Muscle of back (tissue), 3 donors: ENCODE measurements at regions not wholly inside any gene's neighbourhood (a gene's known extent, or its start where the extent isn't known, plus 50 kb on each side); places are given as distances from the start of the nearest gene placed in this dataset.

Experiments used
- DNase-seq, 3 donors: peaks; one replicate each; pipeline versions ENCODE4 v3.0.0 to v3.0.0-alpha.2; 2013

DNA sequence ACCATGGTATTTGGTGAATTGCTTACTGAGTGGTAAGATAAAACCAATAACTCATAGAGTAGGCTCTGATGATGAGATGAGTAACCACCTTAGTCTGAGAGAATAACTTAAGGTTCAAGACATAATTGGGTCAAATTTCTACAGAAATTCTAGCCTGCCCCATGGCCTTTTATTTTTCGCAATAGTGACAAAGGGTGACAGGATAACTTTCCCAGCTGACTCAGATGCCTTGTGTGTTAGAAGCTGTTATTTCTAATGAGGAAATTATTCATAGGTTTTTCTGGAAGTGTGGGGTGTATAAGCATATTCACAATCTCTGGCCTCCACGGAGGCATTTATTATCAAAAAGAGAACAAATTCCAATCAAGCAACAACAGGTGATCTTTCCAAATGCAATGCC is 159.0 kb downstream of the NUP35 start:
- no peak for DNase-seq

DNA sequence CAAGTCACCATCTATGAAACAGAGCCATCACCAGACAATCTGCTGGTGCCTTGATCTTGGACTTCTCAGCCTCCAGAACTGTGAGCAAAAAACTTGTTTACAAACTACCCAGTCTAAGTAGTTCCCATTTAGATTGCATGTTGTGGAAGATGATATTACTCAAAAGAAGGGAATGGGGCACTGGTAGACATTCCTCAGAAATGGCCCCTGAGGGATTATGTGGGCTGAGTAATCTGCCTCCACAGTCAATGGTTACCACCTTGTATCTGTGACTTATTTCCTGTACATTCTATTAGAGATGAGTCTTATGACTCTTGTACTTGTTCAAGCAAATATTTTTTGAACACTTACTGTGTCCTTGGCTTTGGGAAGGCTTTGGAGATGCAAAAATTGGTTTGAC is 160.4 kb downstream of the NUP35 start:
- peak in 1 of 3 donors; percentile 72 for DNase-seq

DNA sequence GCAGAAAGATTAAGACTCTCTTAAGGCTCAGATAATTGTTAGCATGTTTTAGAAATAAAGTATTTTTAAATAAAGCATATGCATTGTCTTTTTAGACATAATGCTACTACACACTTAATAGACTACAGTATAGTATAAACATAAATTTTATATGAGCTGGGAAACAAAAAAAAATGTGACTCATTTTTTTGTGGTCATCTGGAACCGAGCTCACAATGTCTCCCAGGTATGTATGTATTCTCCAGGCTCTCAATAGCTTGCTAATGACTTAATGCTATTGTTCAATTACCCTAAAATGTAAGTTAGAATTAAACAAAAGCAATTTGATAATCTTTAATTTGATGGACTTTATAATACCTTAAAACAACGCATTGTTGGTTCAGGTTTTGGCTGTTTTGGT is 167.2 kb downstream of the NUP35 start:
- DNase-seq: no peak

DNA sequence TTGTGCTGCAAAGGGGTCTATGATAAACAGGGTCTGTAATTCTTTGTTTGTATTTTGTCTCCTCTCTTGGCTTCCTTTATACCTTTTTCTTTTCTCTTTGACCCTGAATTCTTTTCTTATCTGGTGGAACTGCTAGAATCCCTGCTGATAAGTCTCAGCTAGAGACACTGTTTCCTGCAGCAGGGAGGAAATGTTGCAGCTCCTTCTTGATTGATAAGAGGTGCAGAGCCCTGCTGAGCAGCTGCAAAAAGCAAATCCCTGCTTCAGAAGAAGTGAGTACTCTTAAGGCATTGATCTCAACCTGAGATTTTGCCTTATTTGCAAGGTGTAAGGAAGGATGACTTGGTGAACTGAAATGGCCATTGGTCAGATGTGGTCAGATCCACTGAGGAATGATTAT is 167.8 kb downstream of the NUP35 start:
- DNase-seq: no peak

DNA sequence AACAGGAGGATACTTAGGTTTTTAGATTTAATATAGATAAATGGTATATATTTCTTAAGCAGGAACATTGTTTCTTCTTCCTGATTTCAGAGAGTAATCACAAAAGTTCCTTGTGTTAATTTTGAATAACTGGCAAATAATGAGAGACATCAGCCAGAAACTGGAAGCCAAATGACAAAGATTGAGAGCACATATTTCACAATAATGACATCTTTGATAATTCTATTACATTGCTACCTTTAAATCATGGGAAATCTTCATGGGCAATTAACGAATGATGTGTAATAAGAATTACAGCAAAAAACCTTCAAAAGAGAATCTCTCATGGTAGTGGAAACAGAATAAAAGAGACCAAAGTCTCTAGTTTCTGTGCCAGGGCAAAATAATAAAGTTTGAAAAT is 215.1 kb downstream of the NUP35 start:
- no peak for DNase-seq

DNA sequence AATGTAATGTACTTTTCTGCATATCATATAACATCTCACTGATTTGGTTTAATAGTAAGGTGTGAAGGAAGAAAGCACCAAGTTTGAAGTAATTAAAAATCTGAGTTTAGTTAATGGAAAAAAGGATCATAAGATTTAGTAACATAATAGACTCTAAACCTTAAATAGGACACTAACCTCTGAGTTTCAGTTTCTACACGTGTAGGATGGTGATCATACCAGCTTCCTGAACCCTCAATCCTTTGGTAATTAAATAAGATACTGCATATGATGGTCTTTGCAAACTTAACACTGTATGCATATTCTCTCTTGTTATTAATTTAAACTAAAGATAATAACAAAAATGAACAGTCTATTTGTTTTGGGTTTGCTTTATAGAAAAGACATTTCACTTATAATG is 216.8 kb downstream of the NUP35 start:
- DNase-seq: no peak

DNA sequence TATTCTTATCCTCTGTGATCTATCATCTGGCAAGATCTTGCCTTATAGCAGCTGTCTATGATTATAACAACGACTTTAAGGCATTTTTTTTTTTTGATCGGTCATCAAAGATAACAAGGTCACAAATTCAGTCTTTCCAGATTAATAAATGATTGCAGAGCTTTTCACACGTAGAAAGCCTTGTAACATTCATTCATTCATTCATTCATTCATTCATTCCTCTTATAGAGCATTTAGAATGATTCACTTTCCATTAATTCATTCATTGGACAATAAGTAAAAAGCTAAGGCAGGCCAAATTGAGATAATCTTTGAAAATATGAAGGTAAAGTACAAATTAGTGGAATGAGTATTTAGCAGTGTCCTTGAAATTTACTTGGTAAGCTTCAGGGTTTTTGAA is 223.7 kb downstream of the NUP35 start:
- DNase-seq: no peak

DNA sequence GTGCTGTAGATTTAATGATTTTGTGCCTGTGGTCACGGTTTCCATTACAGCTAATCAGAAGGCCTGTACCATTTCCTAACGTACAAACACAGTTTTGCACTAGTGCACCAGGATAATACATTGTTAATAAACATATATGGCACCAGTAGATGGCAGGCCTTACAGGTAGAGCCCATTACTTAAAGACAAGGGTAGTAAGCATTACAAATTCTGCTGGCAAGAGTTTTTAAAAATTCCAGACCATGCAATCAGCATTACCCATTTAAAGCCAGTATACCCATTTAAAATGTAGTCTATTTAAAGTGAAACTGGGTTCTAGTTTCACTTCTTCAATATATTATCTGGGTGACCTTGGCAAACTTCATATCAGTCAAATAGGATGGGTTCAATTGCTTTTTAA is 224.2 kb downstream of the NUP35 start:
- no peak for DNase-seq

DNA sequence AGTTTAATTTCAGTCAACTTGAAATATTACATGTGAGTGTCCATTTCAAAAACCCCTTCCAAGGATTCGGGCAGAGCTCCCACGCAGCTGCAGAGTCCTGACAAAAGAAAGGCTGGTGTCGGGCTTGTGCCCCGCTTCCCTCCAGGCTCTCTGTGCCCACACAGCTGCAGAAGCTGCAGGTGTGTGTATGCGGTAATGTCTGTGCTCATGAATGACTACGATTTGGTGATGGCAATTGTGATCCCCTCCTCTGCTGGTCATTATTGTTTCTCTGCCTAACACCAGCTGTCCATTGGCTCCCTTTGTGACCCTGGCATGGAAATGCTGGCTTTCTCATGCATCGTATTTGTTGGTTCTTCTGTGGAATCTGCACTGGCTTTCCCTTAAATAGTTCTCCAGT is 224.8 kb downstream of the NUP35 start:
- peak; percentile 29 to 43 (median 30) for DNase-seq

DNA sequence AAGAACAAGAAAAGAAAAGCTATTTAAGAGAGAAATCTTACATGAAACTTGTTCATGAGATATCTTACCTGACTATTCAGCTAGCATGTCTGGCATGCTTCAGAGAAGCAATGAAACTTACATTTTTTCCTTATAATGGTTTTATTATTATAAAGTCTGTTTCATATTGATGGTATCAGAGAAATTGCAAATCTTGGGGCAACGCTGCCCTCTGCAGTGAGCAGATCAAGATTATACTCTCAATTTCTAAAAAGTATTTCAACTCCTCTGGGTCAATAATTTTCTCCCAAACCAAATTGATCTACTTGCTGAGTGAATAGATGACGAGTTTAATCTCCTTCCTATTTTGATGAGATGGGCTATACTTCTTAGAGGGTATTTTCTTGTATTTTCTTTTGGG is 235.6 kb downstream of the NUP35 start:
- DNase-seq: peak in 1 of 3 donors; percentile 8

DNA sequence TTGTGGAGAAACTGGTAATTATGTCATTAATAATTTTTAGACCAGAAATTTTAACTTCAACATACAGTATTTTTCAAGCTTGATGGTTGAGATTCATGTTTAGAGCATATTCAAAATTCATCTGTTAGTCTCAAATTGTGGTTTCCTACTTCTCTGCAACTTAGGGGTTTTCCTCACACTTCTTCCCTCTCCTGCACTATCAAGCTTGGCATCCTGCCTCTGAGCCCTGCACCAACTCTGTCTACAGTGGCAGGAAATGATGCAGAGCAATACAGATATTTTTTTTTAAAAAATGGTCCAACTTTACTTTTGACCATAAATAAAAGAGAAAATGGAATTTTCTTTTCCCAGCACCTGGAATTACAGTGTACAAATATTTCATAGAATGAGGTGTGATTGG is 247.3 kb downstream of the NUP35 start:
- no peak for DNase-seq

DNA sequence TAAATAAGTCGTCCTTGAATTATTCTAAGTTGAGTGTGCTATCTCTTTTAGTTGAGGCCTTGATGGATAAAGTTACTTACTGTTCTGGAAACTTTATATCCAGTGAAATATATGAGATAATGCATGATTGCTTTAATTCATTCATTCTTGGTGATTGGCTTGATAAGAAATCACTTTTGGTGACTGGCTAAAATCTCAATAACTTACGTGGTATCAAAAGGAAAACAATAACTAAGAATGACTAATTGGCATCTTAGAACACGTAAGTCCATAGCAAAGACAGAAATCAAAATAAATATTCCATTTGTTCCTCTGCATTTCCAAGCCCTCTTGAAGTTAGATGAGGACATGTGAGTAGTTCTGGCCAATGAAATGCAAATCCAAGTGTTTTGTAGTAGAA is 251.6 kb downstream of the NUP35 start:
- DNase-seq: no peak

DNA sequence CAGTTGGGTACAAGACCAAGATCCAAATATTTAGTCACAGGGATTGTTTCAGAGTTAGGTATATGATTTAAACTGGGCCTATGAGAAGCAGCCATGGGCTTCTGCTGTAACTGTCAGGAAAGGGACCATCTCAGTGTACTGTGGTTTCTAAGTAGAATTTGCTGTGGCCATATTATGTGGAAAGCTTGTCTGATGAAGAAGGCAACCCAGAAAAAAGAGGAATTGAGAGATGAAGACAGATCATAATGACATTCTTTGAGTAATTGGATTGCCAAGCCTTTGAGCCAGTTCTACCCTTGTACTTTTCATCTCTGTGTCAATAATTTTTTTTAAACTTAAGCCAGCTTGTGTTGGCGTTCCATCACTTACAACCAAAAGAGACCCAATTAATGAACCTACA is 259.6 kb downstream of the NUP35 start:
- no peak for DNase-seq

DNA sequence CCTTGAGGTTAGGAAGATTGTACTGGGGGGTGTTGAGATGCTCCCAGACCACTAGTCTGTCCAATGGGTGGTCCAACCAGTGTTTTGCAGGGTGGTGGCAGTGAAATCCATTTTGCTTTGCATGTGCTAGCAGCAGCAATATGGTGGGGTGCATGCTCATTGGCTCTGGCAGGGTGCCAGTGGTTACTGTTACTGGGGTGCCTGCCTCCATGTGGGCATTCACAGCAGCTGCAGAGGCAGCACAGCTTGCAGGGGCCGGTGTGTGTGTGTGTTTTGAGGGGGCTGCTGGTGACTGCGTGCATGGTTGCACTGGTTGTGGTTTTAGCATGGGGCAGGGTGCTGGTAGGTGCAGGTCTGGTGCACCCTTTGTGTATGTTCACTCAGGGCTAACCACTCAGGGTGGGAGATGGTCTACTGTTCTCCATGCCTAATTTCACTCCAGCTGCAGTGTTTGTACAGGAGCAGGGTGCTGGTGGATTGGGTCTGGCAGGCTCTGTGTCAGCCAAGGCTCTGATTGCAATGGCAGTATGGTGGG is 265.4 kb downstream of the NUP35 start:
- DNase-seq: no peak

DNA sequence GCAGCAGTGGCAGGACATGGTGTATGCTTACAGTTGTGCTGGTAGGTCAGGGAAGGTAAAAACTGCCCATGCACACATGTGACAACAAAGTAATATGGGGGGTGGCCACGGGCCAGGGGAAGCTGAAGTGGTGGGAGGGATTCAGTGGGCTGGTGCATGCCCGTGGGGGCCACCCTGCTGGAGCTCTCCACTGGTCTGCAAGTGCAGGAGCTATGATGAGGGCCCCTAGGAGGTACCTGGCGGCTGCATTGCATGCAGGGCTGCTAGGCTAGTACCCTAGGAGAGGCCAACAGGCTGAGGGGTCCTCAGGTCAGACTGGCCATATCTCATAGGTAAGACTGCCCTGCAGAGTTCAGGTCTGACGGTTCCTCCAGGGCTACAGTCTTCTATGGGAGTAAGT is 265.9 kb downstream of the NUP35 start:
- no peak for DNase-seq

DNA sequence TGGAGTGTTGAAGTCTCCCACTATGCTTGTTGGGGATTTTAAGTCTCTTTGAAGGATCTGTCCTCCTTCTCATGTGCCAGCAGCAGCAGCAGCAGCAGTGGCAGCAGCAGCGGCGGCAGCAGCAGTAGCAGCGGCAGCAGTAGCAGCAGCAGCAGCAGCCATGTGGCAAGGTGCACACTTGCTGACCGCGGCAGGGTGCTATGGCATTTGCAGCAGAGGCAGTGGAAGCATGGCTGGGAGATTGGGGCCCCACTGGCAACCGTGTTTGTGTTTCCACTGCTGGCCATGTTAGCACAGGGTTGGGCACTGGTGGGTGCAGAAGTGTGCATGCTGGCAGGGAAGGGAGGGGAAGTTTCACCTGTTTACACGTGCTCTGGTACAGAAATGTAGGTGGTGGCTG is 280.1 kb downstream of the NUP35 start:
- no peak for DNase-seq

DNA sequence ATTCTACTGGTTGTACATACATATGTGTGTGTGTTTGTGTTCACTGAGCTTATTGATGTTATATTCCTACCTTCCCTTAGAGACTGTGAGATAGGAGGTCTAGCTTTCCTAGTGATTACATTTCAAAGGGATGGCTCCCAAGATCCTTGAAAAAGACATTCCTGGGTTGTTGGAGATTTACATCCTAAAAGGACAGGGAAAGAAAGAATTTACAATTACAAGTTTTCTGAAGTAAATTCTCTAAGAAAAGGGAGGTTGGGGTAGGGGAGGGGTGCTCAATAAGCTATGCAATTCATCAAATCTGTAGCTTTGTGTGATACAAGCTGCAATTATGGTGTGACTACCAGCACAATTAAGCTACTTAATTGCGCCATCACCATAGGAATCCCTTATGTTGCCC is 284.3 kb downstream of the NUP35 start:
- DNase-seq: no peak

DNA sequence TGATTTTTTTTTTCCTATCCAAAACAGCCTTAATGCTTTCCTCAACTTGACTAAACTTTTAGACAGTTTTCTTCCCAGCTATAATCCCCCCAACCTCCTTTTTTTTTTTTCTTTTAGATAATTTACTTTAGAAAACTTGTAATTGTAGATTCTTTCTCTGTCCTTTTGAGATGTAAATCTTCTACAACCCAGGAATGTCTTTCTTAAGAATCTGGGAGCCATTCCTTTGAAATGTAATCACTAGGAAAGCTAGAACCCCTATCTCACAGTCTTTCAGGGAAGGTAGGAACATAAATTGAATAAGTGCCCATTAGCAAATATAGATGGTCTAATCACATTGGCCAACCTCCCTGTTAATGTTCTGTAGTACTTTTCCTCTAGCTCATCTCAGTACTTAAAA is 285.4 kb downstream of the NUP35 start:
- no peak for DNase-seq

DNA sequence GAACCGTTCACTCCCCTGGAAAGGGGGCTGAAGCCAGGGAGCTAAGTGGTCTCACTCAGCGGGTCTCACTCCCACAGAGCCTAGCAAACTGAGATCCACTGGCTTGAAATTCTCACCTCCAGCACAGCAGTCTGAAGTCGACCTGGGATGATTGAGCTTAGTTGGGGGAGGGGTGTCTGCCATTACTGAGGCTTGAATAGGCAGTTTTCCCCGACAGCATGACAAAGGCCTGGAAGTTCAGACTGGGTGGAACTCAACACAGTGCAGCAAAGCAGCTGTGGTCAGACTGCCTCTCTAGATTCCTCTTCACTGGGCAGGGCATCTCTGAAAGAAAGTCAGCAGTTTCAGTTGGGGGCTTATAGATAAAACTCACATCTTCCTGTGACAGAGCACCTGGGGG is 292.5 kb downstream of the NUP35 start:
- DNase-seq: no peak

DNA sequence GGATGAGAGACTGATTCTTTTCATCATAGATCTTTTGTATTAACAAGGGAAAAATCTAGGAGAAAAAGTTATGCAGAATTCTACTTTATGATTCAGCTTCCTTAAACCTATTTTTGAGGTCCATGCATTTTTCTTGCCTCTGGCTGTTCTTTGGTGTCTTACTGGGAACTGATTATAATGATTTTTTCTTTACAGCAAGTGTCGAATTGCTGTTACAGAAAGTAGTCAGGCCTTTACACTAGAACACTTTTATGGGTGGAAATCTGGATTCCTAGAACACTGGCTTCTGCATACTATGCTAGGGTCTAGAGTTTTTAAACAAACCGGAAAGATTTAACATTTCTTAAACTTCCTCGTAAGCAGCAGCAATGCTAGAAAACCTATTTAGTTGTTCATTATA is 302.6 kb downstream of the NUP35 start:
- no peak for DNase-seq

DNA sequence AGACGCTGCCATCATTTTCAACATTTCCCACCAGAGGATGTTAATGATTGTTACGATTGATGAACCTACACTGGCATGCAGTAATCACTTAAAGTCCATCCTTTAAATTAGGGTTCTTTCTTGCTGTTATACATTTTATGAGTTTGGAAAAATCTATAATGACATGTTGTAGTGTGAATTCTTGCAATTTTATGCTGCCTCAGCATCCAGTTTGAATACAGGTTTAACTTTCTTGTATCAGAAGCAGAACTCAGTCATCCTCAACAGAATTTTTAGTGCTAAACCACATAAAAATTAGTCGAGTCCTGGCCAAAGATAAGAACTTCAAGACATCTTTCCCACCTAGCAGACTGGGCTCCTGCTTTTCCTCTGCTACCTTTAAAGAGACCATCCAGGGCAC is 303.3 kb downstream of the NUP35 start:
- DNase-seq: no peak

DNA sequence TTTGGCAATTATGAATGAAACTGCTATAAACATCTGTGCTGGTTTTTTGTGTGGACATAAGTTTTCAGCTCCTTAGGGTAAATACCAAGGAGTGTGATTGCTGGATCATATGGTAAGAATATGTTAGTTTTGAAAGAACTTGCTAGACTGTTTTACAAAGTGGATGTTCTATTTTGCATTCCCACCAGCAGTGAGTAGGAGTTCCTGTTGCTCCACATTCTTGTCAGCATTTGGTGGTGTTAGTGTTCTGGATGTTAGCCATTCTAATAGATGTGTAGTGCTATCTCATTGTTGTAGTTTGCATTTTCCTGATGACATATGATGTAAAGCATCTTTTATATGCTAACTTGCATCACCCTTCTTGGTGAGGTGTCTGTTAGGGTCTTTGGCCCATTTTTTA is 304.6 kb downstream of the NUP35 start:
- no peak for DNase-seq

DNA sequence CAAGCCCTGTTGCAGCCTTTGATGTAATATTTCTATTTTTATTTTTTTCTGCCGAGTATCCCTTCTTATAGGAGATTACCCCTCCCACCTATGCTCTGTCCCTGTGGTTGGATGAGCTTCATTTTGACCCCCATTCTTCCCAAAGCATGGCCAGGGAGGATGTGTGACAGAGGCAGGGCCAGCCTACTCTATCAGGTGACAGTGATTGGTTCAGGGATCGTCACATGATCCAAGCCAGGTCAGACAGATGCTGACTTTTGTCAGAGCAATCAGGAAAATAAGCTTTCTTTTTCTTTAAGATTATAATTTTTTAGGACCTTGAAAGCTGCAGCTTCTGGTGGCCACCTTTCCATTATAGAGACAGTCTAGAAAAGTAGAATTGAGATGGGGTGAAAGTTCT is 314.3 kb downstream of the NUP35 start:
- DNase-seq: no peak

DNA sequence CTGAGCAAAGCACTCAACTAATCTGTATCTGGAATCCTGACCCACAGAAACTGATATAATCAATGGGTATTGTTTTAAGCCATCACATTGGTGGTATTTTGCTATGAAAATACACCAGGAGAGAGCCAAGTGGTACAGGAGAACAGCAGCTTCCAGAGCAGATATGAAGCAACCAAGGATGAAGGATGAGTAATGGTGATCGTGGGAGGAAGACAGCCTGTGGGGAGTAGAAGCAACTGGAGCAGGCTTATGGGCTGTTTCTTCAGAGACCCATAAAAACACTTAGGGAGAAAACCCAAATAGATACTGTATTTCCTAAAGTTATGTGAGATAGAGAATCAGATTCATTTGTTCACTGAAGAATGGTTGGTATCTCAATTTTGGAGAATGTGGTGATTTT is 330.8 kb downstream of the NUP35 start:
- no peak for DNase-seq

DNA sequence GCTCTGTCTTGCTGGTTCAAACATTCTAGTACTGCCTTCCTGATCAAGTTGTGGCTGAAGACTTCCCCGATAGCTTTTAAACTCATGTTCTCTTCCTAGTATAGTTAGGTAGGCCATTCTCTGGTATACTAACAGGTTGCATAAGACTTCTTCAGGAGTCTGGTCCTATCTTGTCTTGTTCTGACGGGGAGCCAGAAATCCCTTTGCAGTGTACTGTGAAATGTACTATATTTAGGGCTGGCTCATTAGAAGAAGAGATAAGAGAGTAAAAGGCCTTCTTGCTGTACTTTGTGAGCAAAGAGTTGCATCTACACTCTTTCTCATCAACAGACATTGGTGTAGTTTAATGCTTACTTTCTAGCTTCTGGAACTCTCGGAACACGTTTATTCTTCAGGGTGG is 331.9 kb downstream of the NUP35 start:
- no peak for DNase-seq
